ENCODE measurements at regions not wholly inside any gene's neighbourhood (a gene's known extent, or its start where the extent isn't known, plus 50 kb on each side); places are given as distances from the start of the nearest gene placed in this dataset.

GRCh38 chr2:150126839-150127238, 360.6 kb downstream of the RND3 start:
- no peaks in the 10 kb centered on the region for H3K27me3 ChIP-seq
- FAIRE-seq = no peak
- ATAC-seq = peak in 1 of 4 donors; percentile 25
- WGBS, 2 donors = 86 to 87% methylated on average over 2 of the region's 2 CpGs
- DNase-seq = no peak
- no peaks in the 10 kb centered on the region for H3K36me3 ChIP-seq
- no peak overlapping the region for H3K4me3 ChIP-seq
- no peaks in the 10 kb centered on the region for H3K4me1 ChIP-seq
- intact Hi-C loops (cut with DNase I) = no loop called here
- H3K27ac ChIP-seq = no peak overlapping the region
- no peaks in the 10 kb centered on the region for H3K9me3 ChIP-seq
- no peak for TF ChIP-seq CTCF (IDR thresholded peaks at IDR 0.05)

GRCh38 chr2:150126143-150126740, 361.2 kb downstream of the RND3 start:
- H3K36me3 ChIP-seq = no peaks in the 10 kb centered on the region
- no peaks in the 10 kb centered on the region for H3K27me3 ChIP-seq
- DNase-seq = no peak
- FAIRE-seq = peak; percentile 29
- H3K4me3 ChIP-seq = no peak overlapping the region
- intact Hi-C loops (cut with DNase I) = no loop called here
- no peaks in the 10 kb centered on the region for H3K4me1 ChIP-seq
- TF ChIP-seq CTCF (IDR thresholded peaks at IDR 0.05) = no peak
- peak overlapping the region in 1 of 4 donors; percentile 18 for H3K27ac ChIP-seq
- no peaks in the 10 kb centered on the region for H3K9me3 ChIP-seq
- 87% methylated on average over 7 of the region's 7 CpGs for WGBS, 2 donors
- no peak for ATAC-seq

GRCh38 chr2:150125708-150126107, 361.8 kb downstream of the RND3 start:
- no peak for FAIRE-seq
- DNase-seq = peak in 1 of 6 donors; percentile 19
- H3K27me3 ChIP-seq = no peaks in the 10 kb centered on the region
- no peak overlapping the region for H3K4me3 ChIP-seq
- ATAC-seq = peak in 3 of 4 donors; percentile 71 to 83 (median 77)
- no peaks in the 10 kb centered on the region for H3K4me1 ChIP-seq
- no peak for TF ChIP-seq CTCF (IDR thresholded peaks at IDR 0.05)
- peak overlapping the region in 1 of 4 donors; percentile 18 for H3K27ac ChIP-seq
- WGBS, 2 donors = 51 to 52% methylated on average over 9 of the region's 9 CpGs
- no peaks in the 10 kb centered on the region for H3K36me3 ChIP-seq
- no peaks in the 10 kb centered on the region for H3K9me3 ChIP-seq
- intact Hi-C loops (cut with DNase I) = no loop called here

GRCh38 chr2:150125188-150125587, 362.3 kb downstream of the RND3 start:
- no peak for TF ChIP-seq CTCF (IDR thresholded peaks at IDR 0.05)
- Histone ChIP-seq H3K4me1 (peaks cover 0 to 2% (median 0%) of the 10 kb centered on the region in 3 donors), H3K27ac (peak overlapping the region in 1 of 4 donors; percentile 18), H3K4me3 (no peak overlapping the region), H3K36me3 (no peaks in the 10 kb centered on the region), H3K27me3 (no peaks in the 10 kb centered on the region), H3K9me3 (no peaks in the 10 kb centered on the region)
- FAIRE-seq (no peak), DNase-seq (no peak), ATAC-seq (peak in 1 of 4 donors; percentile 17)
- intact Hi-C loops (cut with DNase I) = no loop called here
- WGBS, 2 donors = 84 to 86% methylated on average over 5 of the region's 5 CpGs

- ATAC-seq (no peak), FAIRE-seq (no peak), DNase-seq (no peak)
- no peaks in the 10 kb centered on the region for H3K9me3 ChIP-seq
- no peak overlapping the region for H3K27ac ChIP-seq
- peaks cover 0 to 2% (median 0%) of the 10 kb centered on the region in 3 donors for H3K4me1 ChIP-seq
- H3K27me3 ChIP-seq = no peaks in the 10 kb centered on the region
- TF ChIP-seq CTCF (IDR thresholded peaks at IDR 0.05) = no peak
- intact Hi-C loops (cut with DNase I) = no loop called here
- no peak overlapping the region for H3K4me3 ChIP-seq
- H3K36me3 ChIP-seq = no peaks in the 10 kb centered on the region
These were observed 362.7 kb downstream of the RND3 start for GRCh38 chr2:150124739-150125138.
